GM23338 (cell line): ENCODE measurements at regions not wholly inside any gene's neighbourhood (a gene's known extent, or its start where the extent isn't known, plus 50 kb on each side); places are given as distances from the start of the nearest gene placed in this dataset.

Experiments
- CREB1 ChIP-seq: fragments of 250-450 bp; sonication (Bioruptor Pico); IDR thresholded peaks from 2 replicates; pipeline ENCODE4 v1.5.0; 2020; ENCODE audit warnings: low read depth, mild to moderate bottlenecking, moderate library complexity
- EZH2 ChIP-seq: fragments of 200-600 bp; sonication (generic); IDR thresholded peaks from one replicate; pipeline ENCODE4 v1.8.0; 2017; ENCODE audit warnings: antibody characterized with exemption, mild to moderate bottlenecking, low read depth; ENCODE audit not compliant: unreplicated experiment
- EZH2phosphoT487 ChIP-seq: fragments of 200-600 bp; sonication (generic); IDR thresholded peaks from one replicate; pipeline ENCODE4 v1.8.1; 2018; ENCODE audit warnings: antibody characterized with exemption; ENCODE audit not compliant: unreplicated experiment
- JUNB ChIP-seq: IDR thresholded peaks from one replicate; pipeline ENCODE4 v1.6.1; 2016; ENCODE audit warnings: antibody characterized with exemption; ENCODE audit not compliant: unreplicated experiment
- NANOG ChIP-seq: IDR thresholded peaks from 2 replicates; pipeline ENCODE4 v1.6.1; 2016; ENCODE audit warnings: antibody characterized with exemption, borderline replicate concordance
- POLR2AphosphoS5 ChIP-seq: IDR thresholded peaks from 2 replicates; pipeline ENCODE4 v1.6.1; 2016; ENCODE audit warnings: antibody characterized with exemption, low read depth
- STAT1 ChIP-seq: IDR thresholded peaks from one replicate; pipeline ENCODE4 v1.6.1; 2016; ENCODE audit warnings: antibody characterized with exemption; ENCODE audit not compliant: unreplicated experiment
- ZNF114 ChIP-seq: fragments of 250-450 bp; sonication (Bioruptor Pico); IDR thresholded peaks from 2 replicates; pipeline ENCODE4 v1.5.0; 2020; ENCODE audit warnings: mild to moderate bottlenecking, moderate library complexity
- TF ChIP-seq, protein P1 (sequence below), 2 experiments: fragments of 200-600 bp in 1 of 2; sonication (generic) in 1 of 2; conservative IDR thresholded peaks; 2 replicates each; pipeline versions ENCODE4 v1.5.1 to v1.6.1; 2016 to 2017; ENCODE audit warnings: antibody characterized with exemption in 2 of 2, low read depth in 2 of 2, mild to moderate bottlenecking in 2 of 2, moderate library complexity in 1 of 2
- TF ChIP-seq, protein P2 (sequence below): IDR thresholded peaks from one replicate; pipeline ENCODE4 v1.6.1; 2018; ENCODE audit warnings: antibody characterized with exemption; ENCODE audit not compliant: unreplicated experiment
- TF ChIP-seq, protein P3 (sequence below): fragments of 250-450 bp; sonication (Bioruptor Pico); IDR thresholded peaks from 2 replicates; pipeline ENCODE4 v1.5.0; 2020; ENCODE audit warnings: mild to moderate bottlenecking, moderate library complexity
- TF ChIP-seq, protein P4 (sequence below): IDR thresholded peaks from 2 replicates; pipeline ENCODE4 v1.6.1; 2016; ENCODE audit warnings: antibody characterized with exemption

DNA sequence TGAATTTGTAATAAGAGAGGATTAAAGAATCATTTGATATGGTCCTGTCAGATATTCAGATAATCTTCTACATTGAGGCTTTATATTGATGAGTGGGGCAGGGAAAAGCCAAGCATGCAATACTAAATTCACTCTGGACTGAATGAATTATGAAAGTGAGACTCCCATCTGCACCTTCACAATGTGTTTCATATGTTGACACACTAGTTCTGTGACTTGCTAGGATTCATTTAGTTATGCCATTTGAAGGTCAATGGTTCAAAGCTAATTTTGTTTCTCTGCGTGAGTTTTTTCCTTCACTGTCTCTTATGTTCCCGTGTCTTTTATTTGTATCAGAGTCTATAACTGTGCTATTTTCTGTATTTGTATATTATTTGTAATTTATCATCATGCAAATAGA is 1332.5 kb downstream of the KCNT2 start:
- TF ChIP-seq, protein P1, sequence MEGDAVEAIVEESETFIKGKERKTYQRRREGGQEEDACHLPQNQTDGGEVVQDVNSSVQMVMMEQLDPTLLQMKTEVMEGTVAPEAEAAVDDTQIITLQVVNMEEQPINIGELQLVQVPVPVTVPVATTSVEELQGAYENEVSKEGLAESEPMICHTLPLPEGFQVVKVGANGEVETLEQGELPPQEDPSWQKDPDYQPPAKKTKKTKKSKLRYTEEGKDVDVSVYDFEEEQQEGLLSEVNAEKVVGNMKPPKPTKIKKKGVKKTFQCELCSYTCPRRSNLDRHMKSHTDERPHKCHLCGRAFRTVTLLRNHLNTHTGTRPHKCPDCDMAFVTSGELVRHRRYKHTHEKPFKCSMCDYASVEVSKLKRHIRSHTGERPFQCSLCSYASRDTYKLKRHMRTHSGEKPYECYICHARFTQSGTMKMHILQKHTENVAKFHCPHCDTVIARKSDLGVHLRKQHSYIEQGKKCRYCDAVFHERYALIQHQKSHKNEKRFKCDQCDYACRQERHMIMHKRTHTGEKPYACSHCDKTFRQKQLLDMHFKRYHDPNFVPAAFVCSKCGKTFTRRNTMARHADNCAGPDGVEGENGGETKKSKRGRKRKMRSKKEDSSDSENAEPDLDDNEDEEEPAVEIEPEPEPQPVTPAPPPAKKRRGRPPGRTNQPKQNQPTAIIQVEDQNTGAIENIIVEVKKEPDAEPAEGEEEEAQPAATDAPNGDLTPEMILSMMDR (conservative IDR thresholded peaks at IDR 0.05; ENCODE audit: low read depth in 2 of 2), result no peak
- TF ChIP-seq, protein P2, sequence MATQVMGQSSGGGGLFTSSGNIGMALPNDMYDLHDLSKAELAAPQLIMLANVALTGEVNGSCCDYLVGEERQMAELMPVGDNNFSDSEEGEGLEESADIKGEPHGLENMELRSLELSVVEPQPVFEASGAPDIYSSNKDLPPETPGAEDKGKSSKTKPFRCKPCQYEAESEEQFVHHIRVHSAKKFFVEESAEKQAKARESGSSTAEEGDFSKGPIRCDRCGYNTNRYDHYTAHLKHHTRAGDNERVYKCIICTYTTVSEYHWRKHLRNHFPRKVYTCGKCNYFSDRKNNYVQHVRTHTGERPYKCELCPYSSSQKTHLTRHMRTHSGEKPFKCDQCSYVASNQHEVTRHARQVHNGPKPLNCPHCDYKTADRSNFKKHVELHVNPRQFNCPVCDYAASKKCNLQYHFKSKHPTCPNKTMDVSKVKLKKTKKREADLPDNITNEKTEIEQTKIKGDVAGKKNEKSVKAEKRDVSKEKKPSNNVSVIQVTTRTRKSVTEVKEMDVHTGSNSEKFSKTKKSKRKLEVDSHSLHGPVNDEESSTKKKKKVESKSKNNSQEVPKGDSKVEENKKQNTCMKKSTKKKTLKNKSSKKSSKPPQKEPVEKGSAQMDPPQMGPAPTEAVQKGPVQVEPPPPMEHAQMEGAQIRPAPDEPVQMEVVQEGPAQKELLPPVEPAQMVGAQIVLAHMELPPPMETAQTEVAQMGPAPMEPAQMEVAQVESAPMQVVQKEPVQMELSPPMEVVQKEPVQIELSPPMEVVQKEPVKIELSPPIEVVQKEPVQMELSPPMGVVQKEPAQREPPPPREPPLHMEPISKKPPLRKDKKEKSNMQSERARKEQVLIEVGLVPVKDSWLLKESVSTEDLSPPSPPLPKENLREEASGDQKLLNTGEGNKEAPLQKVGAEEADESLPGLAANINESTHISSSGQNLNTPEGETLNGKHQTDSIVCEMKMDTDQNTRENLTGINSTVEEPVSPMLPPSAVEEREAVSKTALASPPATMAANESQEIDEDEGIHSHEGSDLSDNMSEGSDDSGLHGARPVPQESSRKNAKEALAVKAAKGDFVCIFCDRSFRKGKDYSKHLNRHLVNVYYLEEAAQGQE, result no peak
- no peak for TF ChIP-seq CREB1
- TF ChIP-seq POLR2AphosphoS5, result no peak
- TF ChIP-seq NANOG, result no peak
- TF ChIP-seq, protein P3, sequence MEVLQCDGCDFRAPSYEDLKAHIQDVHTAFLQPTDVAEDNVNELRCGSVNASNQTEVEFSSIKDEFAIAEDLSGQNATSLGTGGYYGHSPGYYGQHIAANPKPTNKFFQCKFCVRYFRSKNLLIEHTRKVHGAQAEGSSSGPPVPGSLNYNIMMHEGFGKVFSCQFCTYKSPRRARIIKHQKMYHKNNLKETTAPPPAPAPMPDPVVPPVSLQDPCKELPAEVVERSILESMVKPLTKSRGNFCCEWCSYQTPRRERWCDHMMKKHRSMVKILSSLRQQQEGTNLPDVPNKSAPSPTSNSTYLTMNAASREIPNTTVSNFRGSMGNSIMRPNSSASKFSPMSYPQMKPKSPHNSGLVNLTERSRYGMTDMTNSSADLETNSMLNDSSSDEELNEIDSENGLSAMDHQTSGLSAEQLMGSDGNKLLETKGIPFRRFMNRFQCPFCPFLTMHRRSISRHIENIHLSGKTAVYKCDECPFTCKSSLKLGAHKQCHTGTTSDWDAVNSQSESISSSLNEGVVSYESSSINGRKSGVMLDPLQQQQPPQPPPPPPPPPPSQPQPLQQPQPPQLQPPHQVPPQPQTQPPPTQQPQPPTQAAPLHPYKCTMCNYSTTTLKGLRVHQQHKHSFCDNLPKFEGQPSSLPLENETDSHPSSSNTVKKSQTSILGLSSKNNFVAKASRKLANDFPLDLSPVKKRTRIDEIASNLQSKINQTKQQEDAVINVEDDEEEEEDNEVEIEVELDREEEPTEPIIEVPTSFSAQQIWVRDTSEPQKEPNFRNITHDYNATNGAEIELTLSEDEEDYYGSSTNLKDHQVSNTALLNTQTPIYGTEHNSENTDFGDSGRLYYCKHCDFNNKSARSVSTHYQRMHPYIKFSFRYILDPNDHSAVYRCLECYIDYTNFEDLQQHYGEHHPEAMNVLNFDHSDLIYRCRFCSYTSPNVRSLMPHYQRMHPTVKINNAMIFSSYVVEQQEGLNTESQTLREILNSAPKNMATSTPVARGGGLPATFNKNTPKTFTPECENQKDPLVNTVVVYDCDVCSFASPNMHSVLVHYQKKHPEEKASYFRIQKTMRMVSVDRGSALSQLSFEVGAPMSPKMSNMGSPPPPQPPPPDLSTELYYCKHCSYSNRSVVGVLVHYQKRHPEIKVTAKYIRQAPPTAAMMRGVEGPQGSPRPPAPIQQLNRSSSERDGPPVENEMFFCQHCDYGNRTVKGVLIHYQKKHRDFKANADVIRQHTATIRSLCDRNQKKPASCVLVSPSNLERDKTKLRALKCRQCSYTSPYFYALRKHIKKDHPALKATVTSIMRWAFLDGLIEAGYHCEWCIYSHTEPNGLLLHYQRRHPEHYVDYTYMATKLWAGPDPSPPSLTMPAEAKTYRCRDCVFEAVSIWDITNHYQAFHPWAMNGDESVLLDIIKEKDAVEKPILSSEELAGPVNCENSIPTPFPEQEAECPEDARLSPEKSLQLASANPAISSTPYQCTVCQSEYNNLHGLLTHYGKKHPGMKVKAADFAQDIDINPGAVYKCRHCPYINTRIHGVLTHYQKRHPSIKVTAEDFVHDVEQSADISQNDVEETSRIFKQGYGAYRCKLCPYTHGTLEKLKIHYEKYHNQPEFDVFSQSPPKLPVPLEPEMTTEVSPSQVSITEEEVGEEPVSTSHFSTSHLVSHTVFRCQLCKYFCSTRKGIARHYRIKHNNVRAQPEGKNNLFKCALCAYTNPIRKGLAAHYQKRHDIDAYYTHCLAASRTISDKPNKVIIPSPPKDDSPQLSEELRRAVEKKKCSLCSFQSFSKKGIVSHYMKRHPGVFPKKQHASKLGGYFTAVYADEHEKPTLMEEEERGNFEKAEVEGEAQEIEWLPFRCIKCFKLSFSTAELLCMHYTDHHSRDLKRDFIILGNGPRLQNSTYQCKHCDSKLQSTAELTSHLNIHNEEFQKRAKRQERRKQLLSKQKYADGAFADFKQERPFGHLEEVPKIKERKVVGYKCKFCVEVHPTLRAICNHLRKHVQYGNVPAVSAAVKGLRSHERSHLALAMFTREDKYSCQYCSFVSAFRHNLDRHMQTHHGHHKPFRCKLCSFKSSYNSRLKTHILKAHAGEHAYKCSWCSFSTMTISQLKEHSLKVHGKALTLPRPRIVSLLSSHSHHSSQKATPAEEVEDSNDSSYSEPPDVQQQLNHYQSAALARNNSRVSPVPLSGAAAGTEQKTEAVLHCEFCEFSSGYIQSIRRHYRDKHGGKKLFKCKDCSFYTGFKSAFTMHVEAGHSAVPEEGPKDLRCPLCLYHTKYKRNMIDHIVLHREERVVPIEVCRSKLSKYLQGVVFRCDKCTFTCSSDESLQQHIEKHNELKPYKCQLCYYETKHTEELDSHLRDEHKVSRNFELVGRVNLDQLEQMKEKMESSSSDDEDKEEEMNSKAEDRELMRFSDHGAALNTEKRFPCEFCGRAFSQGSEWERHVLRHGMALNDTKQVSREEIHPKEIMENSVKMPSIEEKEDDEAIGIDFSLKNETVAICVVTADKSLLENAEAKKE (CRISPR knock-in tag), result no peak
- no peak for TF ChIP-seq EZH2phosphoT487
- TF ChIP-seq EZH2, result no peak
- TF ChIP-seq JUNB, result no peak
- TF ChIP-seq, protein P4, sequence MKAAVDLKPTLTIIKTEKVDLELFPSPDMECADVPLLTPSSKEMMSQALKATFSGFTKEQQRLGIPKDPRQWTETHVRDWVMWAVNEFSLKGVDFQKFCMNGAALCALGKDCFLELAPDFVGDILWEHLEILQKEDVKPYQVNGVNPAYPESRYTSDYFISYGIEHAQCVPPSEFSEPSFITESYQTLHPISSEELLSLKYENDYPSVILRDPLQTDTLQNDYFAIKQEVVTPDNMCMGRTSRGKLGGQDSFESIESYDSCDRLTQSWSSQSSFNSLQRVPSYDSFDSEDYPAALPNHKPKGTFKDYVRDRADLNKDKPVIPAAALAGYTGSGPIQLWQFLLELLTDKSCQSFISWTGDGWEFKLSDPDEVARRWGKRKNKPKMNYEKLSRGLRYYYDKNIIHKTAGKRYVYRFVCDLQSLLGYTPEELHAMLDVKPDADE, result no peak
- TF ChIP-seq STAT1, result no peak
- no peak for TF ChIP-seq ZNF114 (CRISPR knock-in tag)
